NCI-H2107 treated with DMSO at 0.1 percent for 48 hours (cell line): ENCODE measurements at regions not wholly inside any gene's neighbourhood (a gene's known extent, or its start where the extent isn't known, plus 50 kb on each side); places are given as distances from the start of the nearest gene placed in this dataset.
"Not testable (repeated sequence)": the region's sequence is repeated elsewhere in the genome, so short reads cannot be mapped to it uniquely, and the experiment has no call there.

Experiments
- DNase-seq: peaks from one replicate; lab custom pipeline; 2025; ENCODE audit not compliant: unreplicated experiment; lab: John Stamatoyannopoulos, UW

GRCh38 chr7:123324283-123324682, 124.5 kb upstream of the SLC13A1 start:
- no peak for DNase-seq

- DNase-seq = no peak
Measured at GRCh38 chr7:123323689-123324088, 123.9 kb upstream of the SLC13A1 start.

- not testable (repeated sequence) for DNase-seq
Measured at GRCh38 chr7:123321578-123321977, 121.8 kb upstream of the SLC13A1 start.

- no peak for DNase-seq
Measured at GRCh38 chr7:123319911-123320310, 120.1 kb upstream of the SLC13A1 start.

- no peak for DNase-seq
Measured at GRCh38 chr7:123314886-123315285, 115.1 kb upstream of the SLC13A1 start.

GRCh38 chr7:123308254-123308951, 108.6 kb upstream of the SLC13A1 start:
- DNase-seq = no peak

- no peak for DNase-seq
Measured at GRCh38 chr7:123305840-123306375, 106.1 kb upstream of the SLC13A1 start.

- no peak for DNase-seq
Measured at GRCh38 chr7:123303926-123304325, 104.2 kb upstream of the SLC13A1 start.

GRCh38 chr7:123296965-123297364, 97.2 kb upstream of the SLC13A1 start:
- DNase-seq = no peak

GRCh38 chr7:123293710-123294109, 93.9 kb upstream of the SLC13A1 start:
- no peak for DNase-seq

GRCh38 chr7:123292227-123292626, 92.5 kb upstream of the SLC13A1 start:
- no peak for DNase-seq

- no peak for DNase-seq
Measured at GRCh38 chr7:123289200-123289599, 89.4 kb upstream of the SLC13A1 start.

GRCh38 chr7:123285076-123285700, 85.4 kb upstream of the SLC13A1 start:
- no peak for DNase-seq

GRCh38 chr7:123283373-123283772, 83.6 kb upstream of the SLC13A1 start:
- no peak for DNase-seq

- DNase-seq = no peak
Measured at GRCh38 chr7:123282181-123282580, 82.4 kb upstream of the SLC13A1 start.

- DNase-seq = no peak
Measured at GRCh38 chr7:123279949-123280348, 80.2 kb upstream of the SLC13A1 start.

GRCh38 chr7:123275036-123275753, 75.4 kb upstream of the SLC13A1 start:
- DNase-seq = no peak

- DNase-seq = no peak
Measured at GRCh38 chr7:123273185-123273584, 73.4 kb upstream of the SLC13A1 start.

- DNase-seq = no peak
Measured at GRCh38 chr7:123271856-123272255, 72.1 kb upstream of the SLC13A1 start.

- no peak for DNase-seq
Measured at GRCh38 chr7:123271231-123271630, 71.5 kb upstream of the SLC13A1 start.

- DNase-seq = no peak
Measured at GRCh38 chr7:123270570-123270969, 70.8 kb upstream of the SLC13A1 start.

GRCh38 chr7:123265853-123266252, 66.1 kb upstream of the SLC13A1 start:
- DNase-seq = no peak
